ENCODE measurements at regions not wholly inside any gene's neighbourhood (a gene's known extent, or its start where the extent isn't known, plus 50 kb on each side); places are given as distances from the start of the nearest gene placed in this dataset.

DNA sequence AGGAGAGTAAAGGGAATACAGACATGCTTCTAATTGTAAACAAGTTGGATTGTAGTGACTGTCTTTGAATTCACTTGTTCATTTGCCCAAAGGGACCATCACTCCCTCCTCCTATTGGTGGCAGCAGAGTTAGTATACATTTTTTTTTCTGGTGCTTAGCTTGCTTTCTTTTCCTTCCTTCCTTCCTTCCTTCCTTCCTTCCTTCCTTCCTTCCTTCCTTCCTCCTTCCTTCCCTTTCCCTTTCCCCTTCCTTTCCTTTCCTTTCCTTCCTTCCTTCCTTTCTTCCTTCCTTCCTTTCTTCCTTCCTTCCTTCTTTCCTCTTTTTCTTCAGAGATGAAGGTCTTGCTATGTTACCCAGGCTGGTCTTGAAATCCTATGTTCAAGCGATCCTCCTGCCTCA, 94.8 kb upstream of the ATP6AP2 start:
- DNase-seq (ENCODE audit: low read depth in 2 of 3, low spot score in 2 of 3): no peak

DNA sequence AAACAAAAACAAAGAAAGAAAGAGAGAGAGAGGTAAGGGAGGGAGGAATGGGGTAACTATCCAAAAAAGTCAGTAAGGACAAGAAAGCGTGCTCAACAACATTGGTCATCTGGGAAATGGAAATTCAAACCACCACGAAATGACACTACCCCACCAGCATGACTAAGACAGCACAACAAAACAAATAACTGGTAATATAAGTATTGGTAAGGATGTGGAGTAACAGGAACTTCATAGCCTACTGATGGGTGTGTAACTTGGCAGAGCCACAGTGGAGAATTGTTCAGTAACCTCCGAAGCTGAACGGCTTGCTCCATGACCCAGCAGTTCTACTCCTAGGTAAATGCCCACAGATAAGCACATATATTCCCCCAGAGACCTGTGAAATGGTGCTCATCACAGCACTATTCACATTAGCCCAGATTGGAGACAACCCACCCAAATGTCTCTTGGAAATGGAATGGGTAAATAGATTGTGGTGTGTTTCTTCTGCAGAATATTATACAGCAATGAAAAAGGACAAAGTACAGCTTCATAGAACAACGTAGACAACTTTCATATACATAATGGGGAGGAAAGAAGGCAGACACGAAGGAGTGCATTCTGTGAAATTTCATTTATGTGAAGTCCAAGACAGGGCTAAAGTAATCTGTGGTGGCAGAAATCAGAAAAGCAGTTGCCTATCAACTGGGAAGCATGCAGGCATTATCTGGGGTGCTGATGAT, 95.5 kb upstream of the ATP6AP2 start:
- DNase-seq (ENCODE audit: low read depth in 2 of 3, low spot score in 2 of 3): no peak

DNA sequence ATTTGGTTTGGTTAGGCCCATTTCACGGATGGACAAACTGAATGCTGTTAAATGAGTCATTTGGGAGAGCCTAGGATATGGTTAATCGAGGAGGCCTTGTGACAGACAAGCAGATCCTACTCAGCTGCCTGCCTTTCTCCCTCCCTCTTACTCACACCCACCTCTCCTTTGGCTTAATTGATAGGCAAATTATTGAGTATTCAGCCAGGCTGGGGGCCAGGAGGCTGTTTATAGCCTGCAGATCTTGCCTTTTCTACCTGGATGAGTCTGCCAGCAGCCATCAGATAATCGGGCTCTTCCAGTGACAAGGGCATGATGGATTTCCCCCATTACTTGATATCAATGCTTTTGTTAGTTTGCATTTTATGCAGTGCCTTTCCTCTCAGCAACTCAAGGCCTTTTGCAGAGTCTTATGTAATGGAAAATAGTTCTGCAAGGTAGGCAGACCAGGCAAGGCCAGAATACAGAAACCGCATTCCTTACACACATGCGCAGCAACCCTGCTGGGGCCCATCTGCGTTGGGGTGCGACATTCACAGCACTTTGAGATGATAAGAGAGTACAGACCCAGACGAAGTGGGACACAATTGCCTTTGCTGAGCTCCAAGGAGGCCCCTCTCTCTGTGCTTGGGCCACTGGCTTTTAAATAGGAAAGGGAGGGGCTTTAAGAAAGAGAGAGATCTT, 96.2 kb upstream of the ATP6AP2 start:
- DNase-seq (ENCODE audit: low read depth in 2 of 3, low spot score in 2 of 3): no peak

DNA sequence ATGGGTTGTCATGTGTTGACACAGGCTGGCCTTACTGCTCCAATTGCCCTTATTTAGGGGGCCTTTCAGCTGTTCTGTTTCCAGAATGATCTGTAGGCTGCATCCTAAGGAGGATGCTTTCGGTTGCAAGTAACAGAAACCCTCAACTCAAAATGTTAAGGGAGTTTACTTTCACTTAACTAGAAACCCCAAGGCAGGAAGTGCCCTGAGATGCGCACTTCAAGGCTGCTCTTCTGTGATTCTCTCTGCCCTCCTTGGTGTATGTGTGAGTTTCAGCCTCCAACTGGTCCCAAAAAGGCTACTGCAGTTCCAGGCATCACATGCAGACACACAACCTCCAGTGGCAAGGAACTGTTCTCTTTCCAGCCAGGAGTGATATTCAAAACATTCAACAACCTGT, 97.3 kb upstream of the ATP6AP2 start:
- no peak for DNase-seq (ENCODE audit: low read depth in 2 of 3, low spot score in 2 of 3)

DNA sequence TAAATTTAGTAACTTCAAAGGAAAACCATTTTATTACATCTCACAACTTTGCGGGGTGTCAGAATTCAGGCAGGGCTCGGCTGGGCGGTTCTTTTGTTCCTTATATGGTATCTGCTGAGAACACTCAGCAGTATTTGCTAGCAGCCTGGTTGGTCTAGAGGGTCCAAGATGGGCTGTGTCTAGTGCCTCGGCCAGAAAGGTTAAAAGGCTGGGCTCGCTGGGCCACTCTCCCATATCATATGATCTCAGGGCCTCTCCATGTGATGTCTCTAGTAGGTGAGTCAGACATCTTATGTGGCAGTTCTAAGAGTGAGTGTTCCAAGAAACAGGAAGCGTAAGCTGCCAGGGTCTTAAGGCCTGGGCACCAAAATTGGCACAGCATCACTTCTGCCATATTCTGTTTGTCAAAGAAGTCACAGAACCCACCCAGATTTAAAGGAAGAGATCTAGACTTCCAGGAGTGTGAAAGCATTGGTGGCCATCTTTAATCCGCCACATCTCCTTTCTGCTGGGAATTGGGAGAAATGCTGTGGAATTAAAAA, 100.9 kb upstream of the ATP6AP2 start:
- no peak for DNase-seq (ENCODE audit: low read depth in 2 of 3, low spot score in 2 of 3)

DNA sequence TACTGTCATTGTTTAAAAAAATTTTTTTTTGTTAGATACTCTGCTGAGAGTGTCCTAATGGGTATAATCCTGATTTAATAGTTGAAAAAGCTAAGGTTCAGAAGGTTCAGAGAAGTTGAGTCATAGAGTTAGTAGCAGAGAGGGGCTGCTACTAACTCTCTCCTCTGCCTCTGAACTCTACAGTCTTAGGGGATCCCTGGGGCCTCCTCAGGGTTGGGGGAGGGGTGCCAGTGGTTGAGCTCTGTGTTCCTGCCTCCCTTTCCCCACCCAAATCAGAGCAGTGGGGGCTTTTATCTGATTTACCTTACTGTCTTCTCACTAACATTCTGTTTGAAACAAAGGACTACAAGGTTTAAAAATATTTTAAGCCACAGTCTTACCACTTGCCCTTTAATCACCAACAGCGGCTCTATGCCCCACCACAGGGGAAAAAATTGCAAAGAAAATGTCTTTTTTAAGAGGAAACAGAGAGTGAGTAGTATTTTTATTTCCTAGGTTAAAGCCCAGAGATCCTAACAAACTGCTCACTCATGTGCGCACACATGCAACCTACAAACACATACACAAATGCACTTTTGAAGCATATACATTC, 102.2 kb upstream of the ATP6AP2 start:
- DNase-seq (ENCODE audit: low read depth in 2 of 3, low spot score in 2 of 3): no peak

DNA sequence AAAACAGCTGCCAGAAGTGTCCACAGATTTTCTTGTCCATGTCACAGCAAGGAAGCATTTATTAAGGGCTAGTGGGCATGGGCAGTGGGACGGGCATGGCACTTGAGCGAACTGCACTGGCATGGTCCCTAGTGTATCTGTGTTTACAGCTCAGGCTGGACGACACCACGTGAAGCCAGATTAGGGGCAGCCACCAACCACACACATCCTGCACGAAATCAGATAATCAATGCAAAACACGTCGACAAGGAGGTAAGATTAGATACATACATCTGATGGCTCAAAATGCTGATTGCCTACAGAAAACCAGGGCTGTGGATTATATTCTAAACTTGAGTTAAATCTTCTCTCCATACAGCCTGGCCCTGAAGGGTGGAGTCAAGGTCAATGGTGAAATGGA, 103.8 kb upstream of the ATP6AP2 start:
- peak in 1 of 3 donors; percentile 7 for DNase-seq (ENCODE audit: low read depth in 2 of 3, low spot score in 2 of 3)

DNA sequence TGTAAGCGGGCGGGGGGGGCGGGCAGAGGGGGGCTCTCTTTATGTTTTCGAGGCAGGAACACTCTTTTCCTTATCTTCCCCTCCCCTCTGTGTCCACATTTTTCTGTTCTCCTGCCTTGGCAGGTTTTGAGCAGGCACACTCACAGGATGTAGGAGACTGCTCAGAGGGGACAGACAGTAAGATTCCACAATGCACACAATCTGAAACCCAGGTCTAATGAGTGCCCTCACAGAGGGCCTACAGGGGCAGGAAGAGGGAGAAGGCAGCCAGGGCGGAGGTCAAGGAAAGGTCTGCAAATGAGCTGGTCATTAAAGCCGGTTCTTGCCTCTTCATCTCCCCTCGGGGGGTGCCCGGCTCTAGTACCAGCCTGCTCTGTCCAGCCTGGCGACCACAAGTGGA, 106.1 kb upstream of the ATP6AP2 start:
- no peak for DNase-seq (ENCODE audit: low read depth in 2 of 3, low spot score in 2 of 3)

DNA sequence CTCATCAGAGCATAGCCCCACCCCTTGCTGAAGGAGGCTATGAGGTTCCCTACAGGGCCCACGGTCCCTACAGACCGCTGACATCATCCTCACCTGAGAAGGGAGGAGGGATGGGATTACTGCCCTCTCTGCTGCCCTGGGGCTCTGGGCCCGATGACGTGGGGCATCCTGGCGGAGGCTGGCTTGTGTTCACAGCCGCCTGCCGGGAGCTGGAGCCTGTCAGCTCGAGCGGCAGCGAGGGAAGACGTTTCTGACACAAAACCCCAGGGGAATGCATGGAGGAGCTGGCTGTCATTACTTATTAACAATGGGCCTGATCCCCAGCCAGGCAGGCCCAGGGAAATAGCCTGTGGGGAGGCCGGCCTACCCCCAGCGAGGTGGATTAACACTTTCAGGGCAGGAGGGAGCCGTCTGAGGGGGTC, 106.6 kb upstream of the ATP6AP2 start:
- no peak for DNase-seq (ENCODE audit: low read depth in 2 of 3, low spot score in 2 of 3)

DNA sequence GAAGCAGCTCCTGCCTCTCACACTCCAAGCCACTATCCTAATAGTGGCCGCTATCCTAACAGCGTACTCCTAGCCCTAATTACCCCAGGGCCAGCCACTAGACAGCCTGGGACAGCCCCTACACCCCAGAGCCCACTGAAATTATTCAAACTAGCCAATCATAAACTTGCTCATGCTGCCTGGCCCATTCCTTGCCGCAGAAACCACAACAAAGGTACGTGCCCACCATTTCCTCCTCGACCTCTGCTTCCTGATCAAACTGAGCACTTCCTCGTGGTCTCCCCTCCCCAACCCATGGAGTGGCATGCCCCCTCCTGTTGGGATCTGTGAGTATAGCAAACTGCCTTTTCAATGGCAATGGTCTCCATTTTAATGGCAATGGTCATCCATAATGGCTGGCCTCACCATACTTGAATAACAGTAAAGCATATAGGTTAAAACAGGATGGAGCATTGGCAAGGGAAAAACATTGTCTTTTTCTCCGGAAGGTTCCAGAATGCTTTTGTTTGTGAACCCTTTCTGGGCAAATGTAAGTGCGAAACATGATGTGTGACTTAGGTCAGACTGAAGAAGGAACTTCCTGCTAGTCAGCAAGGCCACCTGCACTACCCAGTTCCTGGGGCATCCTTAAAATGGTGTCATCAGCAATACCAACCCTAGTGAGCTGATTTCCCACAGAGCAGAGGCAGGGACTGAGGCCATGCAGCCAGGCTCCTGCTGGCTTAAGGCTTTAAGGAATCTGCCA, 107.1 kb upstream of the ATP6AP2 start:
- DNase-seq (ENCODE audit: low read depth in 2 of 3, low spot score in 2 of 3): peak in 2 of 3 donors; percentile 30 to 56

DNA sequence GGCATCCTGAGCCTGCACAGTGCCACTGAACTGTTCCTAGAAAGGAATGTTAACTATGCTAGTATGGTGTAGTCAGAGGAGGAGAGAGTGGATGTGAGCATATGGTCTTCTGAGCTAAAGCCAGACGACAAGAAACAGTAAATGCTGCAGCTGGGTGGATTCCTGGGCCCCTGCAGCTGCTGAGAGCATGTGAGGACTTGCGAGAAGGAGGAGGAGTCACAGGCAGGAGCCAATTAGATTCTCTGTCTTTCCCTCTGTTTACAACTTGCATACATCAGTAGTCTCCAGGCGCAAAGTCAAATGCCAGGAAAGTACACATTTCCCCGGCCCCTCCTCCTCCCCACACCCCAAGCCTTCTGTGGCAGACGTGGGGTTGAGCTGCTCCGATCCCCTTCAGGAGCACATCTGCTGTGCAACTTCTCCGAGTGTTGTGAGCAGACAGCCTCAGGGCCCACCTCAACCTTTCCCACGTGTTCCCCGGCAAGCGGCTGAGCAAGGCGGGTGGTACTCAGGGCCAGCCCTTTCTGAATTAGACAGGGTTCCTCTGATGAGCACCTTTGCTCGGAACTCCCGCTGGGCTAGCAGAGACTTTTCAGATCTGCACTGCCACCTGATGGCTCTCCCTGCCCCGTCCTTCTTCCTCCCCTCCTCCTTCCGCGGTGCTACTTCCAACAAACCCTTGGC, 108.7 kb upstream of the ATP6AP2 start:
- peak in 2 of 3 donors; percentile 23 to 49 for DNase-seq (ENCODE audit: low read depth in 2 of 3, low spot score in 2 of 3)

DNA sequence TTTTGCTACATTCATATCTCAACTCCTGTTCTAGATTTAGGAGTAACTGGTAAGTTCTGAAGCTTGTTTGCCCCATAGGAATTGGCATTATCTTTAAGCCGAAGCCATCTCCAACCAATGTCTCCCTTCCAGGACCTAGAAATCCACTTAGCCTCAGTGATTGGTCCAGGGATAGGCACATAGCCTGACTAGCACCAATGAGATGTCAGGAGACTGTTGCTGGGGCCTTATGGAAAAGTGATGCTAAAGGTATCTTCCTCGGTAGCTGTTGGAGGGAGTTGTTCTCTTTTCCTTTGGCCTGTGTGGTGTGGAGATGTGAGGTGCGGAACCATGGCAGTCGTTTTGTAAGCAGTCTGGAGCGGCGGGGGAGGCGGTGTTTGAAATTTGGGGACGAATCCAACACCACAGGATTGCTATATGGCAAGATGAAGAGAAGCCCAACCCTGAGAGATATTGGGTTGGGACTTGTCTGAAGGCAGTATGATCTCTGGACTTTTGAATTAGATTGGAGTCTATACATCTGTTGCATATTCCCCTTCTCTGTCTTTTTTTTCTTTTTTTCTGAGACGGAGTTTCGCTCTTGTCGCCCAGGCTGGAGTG, 109.8 kb upstream of the ATP6AP2 start:
- no peak for DNase-seq (ENCODE audit: low read depth in 2 of 3, low spot score in 2 of 3)

DNA sequence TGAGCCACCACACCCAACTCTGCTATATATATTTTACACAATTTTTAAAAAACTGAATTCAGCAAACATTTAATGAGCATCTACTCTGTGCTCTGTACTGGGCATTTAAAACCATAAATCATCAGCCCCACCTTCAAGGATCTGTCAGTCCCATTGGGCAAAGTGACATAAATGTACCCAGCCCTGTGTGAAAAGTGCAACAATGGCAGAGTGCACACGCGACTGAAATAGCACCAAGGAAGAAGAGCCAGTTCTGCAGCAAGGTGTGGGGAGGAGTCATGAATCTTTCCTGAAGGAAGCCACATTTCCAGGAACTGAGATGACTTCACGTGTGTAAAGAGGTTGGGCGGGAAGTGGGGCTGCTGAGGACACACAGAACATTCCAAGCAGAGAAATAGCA, 111.5 kb upstream of the ATP6AP2 start:
- DNase-seq (ENCODE audit: low read depth in 2 of 3, low spot score in 2 of 3): no peak

DNA sequence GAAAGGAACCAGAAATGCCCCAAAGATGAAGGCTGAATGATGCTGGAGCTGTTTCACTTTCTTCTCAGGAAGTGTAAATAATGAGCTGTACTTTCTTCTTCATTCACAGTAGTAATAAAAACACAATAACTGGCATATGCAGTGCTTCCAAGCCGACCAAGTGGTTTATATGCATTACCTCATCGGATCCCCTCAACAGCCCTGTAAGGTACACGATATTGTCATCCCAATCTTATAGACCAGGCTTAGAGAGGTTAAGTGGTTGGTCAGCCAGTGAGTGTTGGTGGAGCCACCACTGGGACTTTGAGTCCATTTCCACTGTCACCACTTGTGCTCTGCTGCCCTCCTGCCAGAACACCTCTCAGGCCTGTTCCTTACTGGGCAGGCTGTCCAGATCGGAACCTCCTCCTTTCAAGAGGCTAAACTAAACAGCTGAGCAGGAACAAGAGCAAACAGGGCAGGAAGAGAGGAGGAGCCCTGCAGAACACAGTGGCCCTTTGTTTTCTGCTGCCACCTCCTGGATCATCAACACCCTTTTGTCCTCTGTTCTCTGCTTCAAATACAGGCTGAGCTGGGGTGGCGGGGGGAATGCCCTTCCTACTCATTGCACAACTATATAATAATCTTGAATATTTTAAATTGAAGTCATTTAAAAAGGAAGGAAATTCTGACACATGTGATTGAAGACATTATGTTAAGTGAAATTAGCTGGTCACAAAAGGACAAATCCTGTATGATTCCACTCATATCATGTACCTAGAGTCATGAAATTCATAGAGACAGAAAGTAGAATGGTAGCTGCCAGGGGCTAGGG, 112.5 kb upstream of the ATP6AP2 start:
- DNase-seq (ENCODE audit: low read depth in 2 of 3, low spot score in 2 of 3): peak in 2 of 3 donors; percentile 51 to 74

DNA sequence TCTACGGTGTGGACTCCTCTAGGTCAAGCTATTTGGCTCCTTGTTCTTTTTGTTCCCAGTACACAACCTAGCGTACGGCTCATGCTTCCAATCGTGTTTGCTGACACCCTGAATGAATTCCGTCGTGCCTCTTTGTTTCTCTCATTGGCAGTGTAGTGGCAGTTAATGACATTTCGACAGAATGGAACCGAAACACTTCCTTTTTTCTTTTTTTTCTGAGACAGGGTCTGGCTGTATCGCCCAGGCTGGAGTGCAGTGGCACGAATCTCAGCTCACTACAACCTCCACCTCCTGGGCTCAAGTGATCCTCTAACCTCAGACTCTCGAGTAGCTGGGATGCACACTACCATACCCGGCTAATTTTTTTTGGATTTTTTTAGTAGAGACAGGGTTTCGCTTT, 113.3 kb upstream of the ATP6AP2 start:
- DNase-seq (ENCODE audit: low read depth in 2 of 3, low spot score in 2 of 3): no peak

DNA sequence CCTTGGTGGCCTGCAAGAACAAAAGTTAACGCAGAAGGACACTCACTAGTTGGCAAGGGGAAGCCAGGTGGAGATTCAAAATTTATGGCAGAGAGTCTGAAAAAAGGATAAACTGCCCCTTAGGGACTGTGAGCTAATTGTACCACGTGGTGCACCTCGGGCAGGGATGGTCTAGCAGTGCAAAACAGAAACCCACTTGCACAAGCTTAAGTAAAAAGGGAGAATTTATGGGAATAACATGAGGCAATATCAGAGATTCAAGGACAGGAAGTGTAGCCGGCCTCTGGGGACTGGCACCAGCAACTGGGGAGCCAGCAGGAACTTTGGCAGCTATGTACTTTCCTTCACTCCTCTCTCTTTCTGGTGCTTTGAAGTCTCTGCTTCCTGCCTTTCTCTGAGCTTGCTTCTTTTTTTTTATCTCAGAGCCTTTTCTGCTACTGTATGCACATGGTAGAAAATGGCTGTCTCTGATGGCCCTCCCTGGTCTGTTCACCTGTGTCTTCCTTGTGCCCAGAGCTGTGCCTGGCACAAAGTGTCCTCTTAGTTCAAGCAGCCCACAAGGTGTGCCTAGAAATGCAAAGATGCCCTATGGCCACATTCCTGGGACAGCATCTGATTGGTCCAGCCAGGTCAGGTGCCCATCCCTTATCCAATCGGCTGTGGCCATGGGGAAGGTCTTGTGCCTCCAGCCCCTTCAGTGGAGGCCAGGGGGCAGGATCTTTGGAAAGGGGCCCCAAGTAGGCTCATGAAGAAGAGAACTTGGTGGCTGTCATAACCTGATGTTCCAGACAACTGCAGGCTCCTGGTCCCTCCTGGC, 114.8 kb upstream of the ATP6AP2 start:
- no peak for DNase-seq (ENCODE audit: low read depth in 2 of 3, low spot score in 2 of 3)

DNA sequence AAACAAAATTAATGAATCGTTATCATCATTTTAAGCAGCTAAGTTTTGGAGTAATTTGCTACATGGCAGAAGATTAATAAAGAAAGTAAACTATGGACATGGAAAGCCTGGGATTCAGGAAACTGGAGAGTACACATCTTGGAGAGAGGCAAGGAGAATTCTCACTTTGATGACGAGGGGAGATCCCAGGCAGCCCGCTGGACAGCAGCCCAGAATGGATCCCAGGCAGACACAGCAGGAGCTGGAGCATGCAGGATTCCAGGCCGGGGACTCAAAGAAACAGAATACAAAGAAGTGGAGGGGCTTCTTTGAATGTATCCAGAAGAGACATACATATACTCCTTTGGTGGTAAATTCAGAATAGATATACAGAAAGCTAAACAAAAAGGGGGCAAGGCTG, 118.0 kb upstream of the ATP6AP2 start:
- no peak for DNase-seq (ENCODE audit: low read depth in 2 of 3, low spot score in 2 of 3)

DNA sequence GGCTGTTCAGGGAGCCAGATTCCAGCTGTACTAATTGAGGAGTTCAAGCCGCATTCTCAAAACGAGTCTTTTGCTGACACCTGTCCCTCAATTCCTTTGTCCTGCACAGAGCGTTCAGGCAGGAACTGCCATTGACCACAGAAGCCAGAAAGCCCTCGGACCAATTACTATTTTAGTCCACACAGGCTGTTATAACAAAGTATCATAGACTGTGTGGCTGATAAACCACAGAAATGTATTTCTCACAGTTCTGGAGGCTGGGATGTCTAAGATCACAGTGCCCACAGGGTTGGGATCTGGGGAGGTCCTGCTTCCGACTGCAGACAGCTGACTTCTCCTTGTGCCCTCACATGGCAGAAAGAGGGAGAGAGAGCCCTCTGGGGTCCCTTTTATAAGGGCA, 119.8 kb upstream of the ATP6AP2 start:
- no peak for DNase-seq (ENCODE audit: low read depth in 2 of 3, low spot score in 2 of 3)

Measured in hematopoietic multipotent progenitor cell (in vitro differentiated cells).